ENCODE measurements at regions not wholly inside any gene's neighbourhood (a gene's known extent, or its start where the extent isn't known, plus 50 kb on each side); places are given as distances from the start of the nearest gene placed in this dataset.

GRCh38 chrX:15128861-15129260 lies 141.0 kb downstream of the ASB9 start:
- POLR2A ChIA-PET, result no interaction called here
- Histone ChIP-seq H2AFZ (ENCODE audit: insufficient read depth, low read depth, low read length, poor library complexity, severe bottlenecking) (no peak overlapping the region), H3K27me3 (replicated peaks in 1 of 4; ENCODE audit: control extremely low read depth in 1 of 4, control insufficient read depth in 3 of 4, insufficient read depth in 4 of 4, low read length in 3 of 4) (no peaks in the 10 kb centered on the region), H3K9me3 (ENCODE audit: control extremely low read depth in 1 of 3, control insufficient read depth in 2 of 3, insufficient read depth in 1 of 3, low read length in 2 of 3) (no peaks in the 10 kb centered on the region), H4K20me1 (ENCODE audit: control insufficient read depth, insufficient read depth, low read length, poor library complexity, severe bottlenecking) (no peaks in the 10 kb centered on the region), H3K4me3 (ENCODE audit: control extremely low read depth in 1 of 5, extremely low read depth in 1 of 5, insufficient read depth in 1 of 5, low read depth in 2 of 5, low read length in 4 of 5) (no peak overlapping the region), H3K4me2 (replicated peaks; ENCODE audit: low read depth, low read length, poor library complexity, severe bottlenecking) (no peak overlapping the region), H3K4me1 (ENCODE audit: control insufficient read depth in 2 of 2, insufficient read depth in 2 of 2, low read length in 2 of 2) (no peaks in the 10 kb centered on the region), H3K9ac (ENCODE audit: low read length) (no peak overlapping the region), H3K79me2 (ENCODE audit: control insufficient read depth, insufficient read depth, low read length) (no peaks in the 10 kb centered on the region), H3K36me3 (replicated peaks in 1 of 2; ENCODE audit: control extremely low read depth in 1 of 2, control insufficient read depth in 1 of 2, extremely low read depth in 1 of 2, insufficient read depth in 2 of 2, low read length in 1 of 2) (no peaks in the 10 kb centered on the region), H3K27ac (ENCODE audit: low read length in 2 of 2) (no peak overlapping the region)
- intact Hi-C loops (cut with micrococcal nuclease), result no loop called here
- TF ChIP-seq EZH2 (IDR thresholded peaks at IDR 0.05; ENCODE audit: borderline replicate concordance, insufficient read depth, low read depth, low read length, poor library complexity, severe bottlenecking), result no peak
- no peak for TF ChIP-seq CTCF (IDR thresholded peaks at IDR 0.05)
- Mint-ChIP-seq H3K4me3 (no peak overlapping the region), H3K4me1 (no peaks in the 10 kb centered on the region), H3K27me3 (peaks cover 5% of the 10 kb centered on the region), H3K27ac (no peak overlapping the region), H3K9me3 (ENCODE audit: insufficient read depth) (no peaks in the 10 kb centered on the region)
- CTCF ChIA-PET, result no interaction called here
- ATAC-seq (ENCODE audit: low read depth) (no peak), DNase-seq (no peak)

- H3K4me3 Mint-ChIP-seq, result no peak overlapping the region
- Histone ChIP-seq H3K27me3 (replicated peaks in 1 of 4; ENCODE audit: control extremely low read depth in 1 of 4, control insufficient read depth in 3 of 4, insufficient read depth in 4 of 4, low read length in 3 of 4) (no peaks in the 10 kb centered on the region), H3K9me3 (ENCODE audit: control extremely low read depth in 1 of 3, control insufficient read depth in 2 of 3, insufficient read depth in 1 of 3, low read length in 2 of 3) (no peaks in the 10 kb centered on the region), H3K36me3 (replicated peaks in 1 of 2; ENCODE audit: control extremely low read depth in 1 of 2, control insufficient read depth in 1 of 2, extremely low read depth in 1 of 2, insufficient read depth in 2 of 2, low read length in 1 of 2) (no peaks in the 10 kb centered on the region), H3K4me1 (ENCODE audit: control insufficient read depth in 2 of 2, insufficient read depth in 2 of 2, low read length in 2 of 2) (no peaks in the 10 kb centered on the region), H2AFZ (ENCODE audit: insufficient read depth, low read depth, low read length, poor library complexity, severe bottlenecking) (no peak overlapping the region), H4K20me1 (ENCODE audit: control insufficient read depth, insufficient read depth, low read length, poor library complexity, severe bottlenecking) (no peaks in the 10 kb centered on the region), H3K27ac (ENCODE audit: low read length in 2 of 2) (no peak overlapping the region), H3K4me3 (ENCODE audit: control extremely low read depth in 1 of 5, extremely low read depth in 1 of 5, insufficient read depth in 1 of 5, low read depth in 2 of 5, low read length in 4 of 5) (no peak overlapping the region), H3K4me2 (replicated peaks; ENCODE audit: low read depth, low read length, poor library complexity, severe bottlenecking) (no peak overlapping the region), H3K9ac (ENCODE audit: low read length) (no peak overlapping the region), H3K79me2 (ENCODE audit: control insufficient read depth, insufficient read depth, low read length) (no peaks in the 10 kb centered on the region)
- DNase-seq, result no peak
- TF ChIP-seq EZH2 (IDR thresholded peaks at IDR 0.05; ENCODE audit: borderline replicate concordance, insufficient read depth, low read depth, low read length, poor library complexity, severe bottlenecking) (no peak), CTCF (IDR thresholded peaks at IDR 0.05) (no peak)
- ChIA-PET POLR2A (no interaction called here), CTCF (no interaction called here)
- ATAC-seq (ENCODE audit: low read depth), result no peak
- intact Hi-C loops (cut with micrococcal nuclease), result no loop called here
- no peaks in the 10 kb centered on the region for H3K4me1 Mint-ChIP-seq
- no CpG with 5 or more reads among the region's 1 CpG for WGBS (ENCODE audit: insufficient coverage)
- no peaks in the 10 kb centered on the region for H3K27me3 Mint-ChIP-seq
- no peak overlapping the region for H3K27ac Mint-ChIP-seq
- H3K9me3 Mint-ChIP-seq (ENCODE audit: insufficient read depth), result no peaks in the 10 kb centered on the region
Observed at GRCh38 chrX:15127010-15127409, 142.9 kb downstream of the ASB9 start.
